ENCODE measurements at regions not wholly inside any gene's neighbourhood (a gene's known extent, or its start where the extent isn't known, plus 50 kb on each side); places are given as distances from the start of the nearest gene placed in this dataset.

DNA sequence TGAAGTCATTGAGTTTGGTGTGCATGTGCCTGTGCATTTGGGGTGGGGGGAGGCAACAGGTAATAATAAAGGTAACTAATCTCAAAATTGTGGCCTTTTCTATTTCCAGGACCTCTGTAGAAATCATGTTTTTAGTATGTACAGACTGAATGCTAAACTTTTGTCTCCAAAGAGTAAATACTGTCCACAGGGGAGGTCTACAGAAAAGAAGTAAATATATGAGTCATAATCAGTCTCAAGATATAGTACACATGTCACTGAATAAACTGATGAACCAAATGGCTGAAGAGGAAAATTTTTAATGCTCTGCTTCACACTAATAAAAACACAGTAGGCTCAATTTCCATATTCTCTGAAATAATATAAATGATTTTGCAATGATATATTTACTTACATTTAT is 440.4 kb upstream of the ZFP42 start:
- no peak overlapping the region for H3K4me3 ChIP-seq (replicated peaks in 1 of 2; ENCODE audit: low read depth in 2 of 2, low read length in 2 of 2)
- TF ChIP-seq, protein P1, sequence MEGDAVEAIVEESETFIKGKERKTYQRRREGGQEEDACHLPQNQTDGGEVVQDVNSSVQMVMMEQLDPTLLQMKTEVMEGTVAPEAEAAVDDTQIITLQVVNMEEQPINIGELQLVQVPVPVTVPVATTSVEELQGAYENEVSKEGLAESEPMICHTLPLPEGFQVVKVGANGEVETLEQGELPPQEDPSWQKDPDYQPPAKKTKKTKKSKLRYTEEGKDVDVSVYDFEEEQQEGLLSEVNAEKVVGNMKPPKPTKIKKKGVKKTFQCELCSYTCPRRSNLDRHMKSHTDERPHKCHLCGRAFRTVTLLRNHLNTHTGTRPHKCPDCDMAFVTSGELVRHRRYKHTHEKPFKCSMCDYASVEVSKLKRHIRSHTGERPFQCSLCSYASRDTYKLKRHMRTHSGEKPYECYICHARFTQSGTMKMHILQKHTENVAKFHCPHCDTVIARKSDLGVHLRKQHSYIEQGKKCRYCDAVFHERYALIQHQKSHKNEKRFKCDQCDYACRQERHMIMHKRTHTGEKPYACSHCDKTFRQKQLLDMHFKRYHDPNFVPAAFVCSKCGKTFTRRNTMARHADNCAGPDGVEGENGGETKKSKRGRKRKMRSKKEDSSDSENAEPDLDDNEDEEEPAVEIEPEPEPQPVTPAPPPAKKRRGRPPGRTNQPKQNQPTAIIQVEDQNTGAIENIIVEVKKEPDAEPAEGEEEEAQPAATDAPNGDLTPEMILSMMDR (IDR thresholded peaks at IDR 0.05; ENCODE audit: low read depth, low read length): no peak
- DNase-seq (ENCODE audit: low read depth in 2 of 2): no peak

DNA sequence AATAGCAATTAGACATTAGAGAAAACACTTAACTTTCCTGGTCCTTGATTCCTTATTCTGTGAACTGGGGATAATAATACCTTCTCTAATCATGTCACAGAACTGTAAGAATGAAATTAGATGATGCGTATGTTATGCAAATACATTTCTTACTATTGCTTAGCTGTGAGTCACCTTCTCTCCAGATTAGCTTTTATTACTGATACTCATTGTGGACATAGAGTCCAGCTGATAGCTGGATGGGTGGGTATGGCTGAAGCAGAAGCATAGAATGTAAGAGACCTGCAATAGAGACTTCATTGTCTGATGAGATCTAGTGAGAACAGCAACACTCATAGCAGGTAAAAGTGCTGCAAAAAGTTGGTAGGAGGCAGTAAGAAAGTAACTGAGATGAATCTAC is 437.2 kb upstream of the ZFP42 start:
- DNase-seq (ENCODE audit: low read depth in 2 of 2): no peak
- TF ChIP-seq, protein P1 (IDR thresholded peaks at IDR 0.05; ENCODE audit: low read depth, low read length): no peak

DNA sequence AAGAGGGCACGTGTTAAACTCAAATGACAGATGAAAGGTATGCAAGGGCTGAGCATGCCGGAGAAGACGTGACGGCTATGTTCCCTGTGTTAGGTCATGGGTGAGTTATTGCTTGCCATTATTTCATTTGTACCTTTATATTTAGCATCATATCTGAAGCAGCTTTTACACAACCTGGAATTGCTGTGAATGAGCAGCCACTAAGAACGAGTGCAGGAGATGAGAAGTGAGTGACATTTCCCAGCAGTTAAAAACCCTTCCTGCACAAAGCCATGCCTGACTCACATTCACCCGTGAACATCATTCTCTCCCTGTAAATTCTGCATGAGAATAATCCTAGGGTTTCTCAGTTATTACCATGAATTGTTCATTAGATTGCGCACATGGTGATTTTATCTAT is 433.2 kb upstream of the ZFP42 start:
- TF ChIP-seq, protein P1 (IDR thresholded peaks at IDR 0.05; ENCODE audit: low read depth, low read length): no peak
- H3K4me3 ChIP-seq (replicated peaks in 1 of 2; ENCODE audit: low read depth in 2 of 2, low read length in 2 of 2): no peak overlapping the region
- DNase-seq (ENCODE audit: low read depth in 2 of 2): no peak

More for the DNA sequence above, 437.2 kb upstream of the ZFP42 start:
- no peak overlapping the region for H3K4me3 ChIP-seq (replicated peaks in 1 of 2; ENCODE audit: low read depth in 2 of 2, low read length in 2 of 2)

DNA sequence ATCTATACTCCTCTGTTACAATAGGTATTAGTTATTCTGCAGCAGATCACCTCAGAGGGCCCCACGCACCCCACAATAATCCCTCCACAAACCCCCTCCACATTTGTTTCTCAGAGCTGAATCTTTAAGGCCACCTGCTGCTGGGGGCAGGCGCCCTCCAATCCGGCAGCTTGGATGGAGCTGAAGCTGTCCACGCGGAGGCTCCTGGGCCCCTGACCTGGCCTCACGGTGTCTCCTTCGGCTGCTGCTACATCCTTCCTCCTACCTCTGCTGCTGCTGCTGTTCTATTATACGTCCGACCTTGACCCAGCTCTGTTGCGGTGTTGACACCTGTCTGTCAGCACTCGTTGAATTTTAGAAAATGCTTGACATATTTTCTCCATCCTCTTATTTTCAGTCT is 430.2 kb upstream of the ZFP42 start:
- H3K4me3 ChIP-seq (replicated peaks in 1 of 2; ENCODE audit: low read depth in 2 of 2, low read length in 2 of 2): no peak overlapping the region
- no peak for DNase-seq (ENCODE audit: low read depth in 2 of 2)

DNA sequence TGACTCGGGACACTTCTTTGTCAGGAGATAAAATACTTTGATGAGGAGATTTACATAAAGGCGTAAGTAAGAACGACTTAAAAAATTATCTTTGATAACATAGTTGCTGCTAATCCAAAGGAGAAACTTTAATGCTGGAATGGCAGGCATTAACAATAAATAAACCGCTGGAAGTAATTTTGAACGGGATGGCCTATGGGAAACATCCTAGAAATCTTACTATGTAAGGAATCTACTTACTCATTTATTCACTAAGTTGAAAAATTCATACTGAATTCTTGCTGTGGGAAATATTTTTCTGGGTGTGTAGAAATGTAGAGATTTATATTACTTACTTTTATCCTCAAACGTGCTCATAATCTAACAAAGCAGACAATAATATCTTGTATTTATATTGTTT is 425.7 kb upstream of the ZFP42 start:
- DNase-seq (ENCODE audit: low read depth in 2 of 2): no peak
- no peak overlapping the region for H3K4me3 ChIP-seq (replicated peaks in 1 of 2; ENCODE audit: low read depth in 2 of 2, low read length in 2 of 2)
- TF ChIP-seq, protein P1 (IDR thresholded peaks at IDR 0.05; ENCODE audit: low read depth, low read length): no peak

More for the DNA sequence above, 430.2 kb upstream of the ZFP42 start:
- TF ChIP-seq, protein P1 (IDR thresholded peaks at IDR 0.05; ENCODE audit: low read depth, low read length): no peak

DNA sequence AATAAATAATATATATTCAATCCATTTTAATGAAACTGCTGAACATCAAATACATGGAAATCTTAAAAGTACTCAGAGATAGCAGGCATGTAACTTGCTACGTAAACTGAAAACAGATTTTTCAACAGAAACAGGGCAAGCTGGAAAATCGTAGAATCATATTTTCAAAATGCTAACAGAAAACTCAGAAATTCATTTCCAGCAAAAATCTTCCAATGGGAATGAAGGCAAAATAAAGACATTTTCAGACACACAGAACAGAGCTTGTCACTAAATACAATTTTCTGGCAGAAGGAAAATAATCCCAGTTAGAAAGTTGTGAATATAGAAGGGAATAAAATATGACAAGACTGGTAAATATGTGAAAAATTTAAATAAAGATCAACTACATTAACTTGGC is 419.9 kb upstream of the ZFP42 start:
- TF ChIP-seq, protein P1 (IDR thresholded peaks at IDR 0.05; ENCODE audit: low read depth, low read length): no peak
- no peak overlapping the region for H3K4me3 ChIP-seq (replicated peaks in 1 of 2; ENCODE audit: low read depth in 2 of 2, low read length in 2 of 2)

DNA sequence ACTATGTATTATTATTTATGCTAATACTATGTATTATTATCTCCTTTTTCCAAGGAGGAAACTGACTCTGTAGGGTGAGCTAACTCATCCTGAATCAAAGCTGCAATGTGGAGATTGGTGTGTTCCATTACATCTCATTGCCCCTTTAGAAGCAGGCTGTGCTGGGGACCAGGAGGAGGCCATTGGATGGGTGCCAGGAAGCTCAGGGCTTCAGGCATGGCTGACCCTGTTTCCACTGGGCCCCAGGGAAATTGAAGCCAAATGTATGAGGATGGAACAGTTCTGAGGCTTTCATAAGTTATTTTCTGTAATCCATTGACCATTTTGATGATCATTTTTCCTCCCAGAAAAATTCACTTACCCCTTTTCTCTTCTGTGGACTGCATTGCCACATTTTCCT is 418.8 kb upstream of the ZFP42 start:
- TF ChIP-seq, protein P1 (IDR thresholded peaks at IDR 0.05; ENCODE audit: low read depth, low read length): no peak
- no peak for DNase-seq (ENCODE audit: low read depth in 2 of 2)
- H3K4me3 ChIP-seq (replicated peaks in 1 of 2; ENCODE audit: low read depth in 2 of 2, low read length in 2 of 2): no peak overlapping the region

More for the DNA sequence above, 419.9 kb upstream of the ZFP42 start:
- no peak for DNase-seq (ENCODE audit: low read depth in 2 of 2)

Measured in cardiac fibroblast (primary cell).